AG09309 (cell line): ENCODE measurements at regions not wholly inside any gene's neighbourhood (a gene's known extent, or its start where the extent isn't known, plus 50 kb on each side); places are given as distances from the start of the nearest gene placed in this dataset.
A peak's percentile ranks its signal among the peaks of the same experiment; 100 is the strongest.

Source experiments
- DNase-seq: peaks from one replicate; pipeline ENCODE4 v3.0.0-alpha.2; 2010; ENCODE audit warnings: low read depth
- H3K4me3 ChIP-seq: 2 replicates; pipeline ENCODE4 v1.5.1; 2011; ENCODE audit warnings: mild to moderate bottlenecking, low read depth, low read length, moderate library complexity; ENCODE audit not compliant: control insufficient read depth
- TF ChIP-seq, protein P1 (sequence below): IDR thresholded peaks from 2 replicates; pipeline ENCODE4 v1.5.1; 2011; ENCODE audit warnings: mild to moderate bottlenecking, low read depth, low read length, inconsistent platforms; ENCODE audit not compliant: insufficient read depth, control insufficient read depth; ENCODE audit errors: missing control alignments

DNA sequence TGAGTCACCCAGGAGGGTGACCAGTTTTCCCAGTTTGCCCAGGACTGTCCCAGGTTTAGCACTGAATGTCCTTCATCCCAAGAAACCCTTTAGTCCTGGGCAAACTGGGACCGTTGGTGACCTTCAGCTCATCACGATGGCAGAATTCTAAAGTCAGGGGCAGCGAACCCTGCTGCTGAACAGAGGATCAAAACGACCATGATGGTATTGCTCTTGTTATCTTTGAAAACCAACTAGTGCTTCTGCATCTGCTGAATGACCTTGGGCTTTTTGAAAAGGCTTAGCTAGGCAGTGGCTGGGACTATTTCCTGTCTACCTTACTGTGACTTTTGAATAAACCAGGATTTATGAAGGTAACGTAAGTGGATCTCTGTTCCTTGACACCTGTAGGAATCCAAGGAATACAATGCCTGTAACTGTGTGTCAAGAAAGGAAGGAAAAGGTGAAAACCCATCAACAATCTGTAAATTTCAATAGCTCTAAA is 281.9 kb downstream of the SOX9 start:
- TF ChIP-seq, protein P1, sequence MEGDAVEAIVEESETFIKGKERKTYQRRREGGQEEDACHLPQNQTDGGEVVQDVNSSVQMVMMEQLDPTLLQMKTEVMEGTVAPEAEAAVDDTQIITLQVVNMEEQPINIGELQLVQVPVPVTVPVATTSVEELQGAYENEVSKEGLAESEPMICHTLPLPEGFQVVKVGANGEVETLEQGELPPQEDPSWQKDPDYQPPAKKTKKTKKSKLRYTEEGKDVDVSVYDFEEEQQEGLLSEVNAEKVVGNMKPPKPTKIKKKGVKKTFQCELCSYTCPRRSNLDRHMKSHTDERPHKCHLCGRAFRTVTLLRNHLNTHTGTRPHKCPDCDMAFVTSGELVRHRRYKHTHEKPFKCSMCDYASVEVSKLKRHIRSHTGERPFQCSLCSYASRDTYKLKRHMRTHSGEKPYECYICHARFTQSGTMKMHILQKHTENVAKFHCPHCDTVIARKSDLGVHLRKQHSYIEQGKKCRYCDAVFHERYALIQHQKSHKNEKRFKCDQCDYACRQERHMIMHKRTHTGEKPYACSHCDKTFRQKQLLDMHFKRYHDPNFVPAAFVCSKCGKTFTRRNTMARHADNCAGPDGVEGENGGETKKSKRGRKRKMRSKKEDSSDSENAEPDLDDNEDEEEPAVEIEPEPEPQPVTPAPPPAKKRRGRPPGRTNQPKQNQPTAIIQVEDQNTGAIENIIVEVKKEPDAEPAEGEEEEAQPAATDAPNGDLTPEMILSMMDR, result no peak
- no peak overlapping the region for H3K4me3 ChIP-seq
- DNase-seq, result no peak

DNA sequence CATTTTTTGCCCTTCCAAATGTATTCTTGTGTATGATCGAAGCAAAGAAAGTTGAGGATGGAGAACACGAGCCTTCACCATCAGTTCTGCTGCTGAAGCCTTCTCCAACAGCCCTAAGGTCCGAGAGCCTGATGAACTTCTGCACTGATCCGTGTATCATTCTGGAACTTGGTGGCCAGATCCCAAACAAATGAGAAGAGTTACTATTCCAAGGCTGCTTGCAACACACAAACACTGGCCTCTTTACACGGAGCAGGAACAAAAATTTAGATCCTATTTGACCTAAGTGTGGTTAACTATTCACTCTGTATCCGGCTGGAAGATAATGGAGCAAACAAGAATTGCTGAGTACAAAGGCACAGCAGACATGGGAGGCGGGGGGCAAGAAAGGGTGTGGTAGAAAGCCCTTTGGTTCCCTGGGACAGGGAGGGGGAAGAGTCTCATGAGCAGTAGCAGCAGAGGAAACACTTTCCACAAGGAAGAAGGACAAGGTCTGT is 282.9 kb downstream of the SOX9 start:
- TF ChIP-seq, protein P1, result no peak
- no peak overlapping the region for H3K4me3 ChIP-seq
- DNase-seq, result no peak

DNA sequence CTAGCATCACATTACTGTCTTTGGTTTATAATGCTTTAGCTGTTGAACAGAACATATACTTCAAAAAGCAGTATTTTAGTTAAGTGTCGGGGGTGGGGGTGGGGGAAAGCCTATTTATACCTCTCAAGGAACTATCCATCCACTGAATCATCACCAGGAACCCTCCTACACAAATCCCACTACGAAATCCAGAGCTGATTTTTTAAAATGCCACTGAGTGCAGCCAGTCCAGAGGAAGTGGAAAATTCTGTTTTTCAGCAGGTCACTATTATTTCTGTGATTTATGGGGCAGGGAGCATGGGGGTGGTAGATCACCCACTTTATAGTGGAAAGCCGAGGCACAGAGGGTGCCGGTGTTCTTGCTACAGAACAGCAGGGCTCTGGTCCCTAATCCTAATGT is 284.1 kb downstream of the SOX9 start:
- TF ChIP-seq, protein P1, result no peak
- no peak overlapping the region for H3K4me3 ChIP-seq
- no peak for DNase-seq

DNA sequence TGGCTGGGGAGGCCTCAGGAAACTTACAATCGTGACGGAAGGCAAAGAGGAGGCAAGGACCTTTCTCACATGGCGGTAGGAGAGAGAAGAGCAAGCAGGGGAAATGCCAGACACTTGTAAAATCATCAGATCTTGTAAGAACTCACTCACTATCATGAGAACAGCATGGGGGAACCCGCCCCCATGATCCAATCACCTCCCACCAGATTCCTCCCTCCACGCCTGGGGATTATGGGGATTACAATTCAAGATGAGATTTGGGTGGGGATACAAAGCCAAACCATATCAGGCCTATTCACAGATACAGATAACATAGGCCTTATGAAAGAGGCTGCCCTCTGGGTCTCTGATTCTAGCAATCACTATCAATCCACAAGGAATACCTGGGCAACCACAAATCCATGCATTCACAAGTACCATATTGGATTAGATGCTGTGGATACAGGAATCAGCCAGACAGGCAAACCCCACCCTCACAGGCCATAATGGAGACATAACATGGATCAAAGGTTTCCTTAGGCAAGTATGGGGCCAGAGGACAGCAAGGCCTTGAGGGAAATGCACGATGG is 284.9 kb downstream of the SOX9 start:
- DNase-seq, result no peak
- TF ChIP-seq, protein P1, result no peak
- H3K4me3 ChIP-seq, result no peak overlapping the region

DNA sequence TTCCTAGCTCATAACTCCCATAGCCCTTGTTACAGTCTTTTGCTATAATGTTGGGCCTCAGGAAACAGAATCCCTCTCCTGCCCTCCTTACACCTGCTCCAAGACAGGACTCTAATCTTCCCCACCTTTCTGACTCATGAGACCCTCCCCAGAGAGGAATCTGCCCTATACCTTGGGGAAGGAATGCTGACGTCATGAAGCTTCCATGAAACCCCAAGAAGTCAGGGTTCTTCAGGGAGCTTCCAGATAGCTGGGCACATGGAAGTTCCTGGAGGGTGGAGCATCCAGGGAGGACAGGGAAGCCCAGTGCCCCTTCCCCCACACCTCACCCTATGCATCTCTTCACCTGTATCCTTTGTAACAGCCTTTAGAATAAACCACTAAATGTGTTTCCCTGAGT is 285.7 kb downstream of the SOX9 start:
- H3K4me3 ChIP-seq, result no peak overlapping the region
- DNase-seq, result no peak
- TF ChIP-seq, protein P1, result no peak

DNA sequence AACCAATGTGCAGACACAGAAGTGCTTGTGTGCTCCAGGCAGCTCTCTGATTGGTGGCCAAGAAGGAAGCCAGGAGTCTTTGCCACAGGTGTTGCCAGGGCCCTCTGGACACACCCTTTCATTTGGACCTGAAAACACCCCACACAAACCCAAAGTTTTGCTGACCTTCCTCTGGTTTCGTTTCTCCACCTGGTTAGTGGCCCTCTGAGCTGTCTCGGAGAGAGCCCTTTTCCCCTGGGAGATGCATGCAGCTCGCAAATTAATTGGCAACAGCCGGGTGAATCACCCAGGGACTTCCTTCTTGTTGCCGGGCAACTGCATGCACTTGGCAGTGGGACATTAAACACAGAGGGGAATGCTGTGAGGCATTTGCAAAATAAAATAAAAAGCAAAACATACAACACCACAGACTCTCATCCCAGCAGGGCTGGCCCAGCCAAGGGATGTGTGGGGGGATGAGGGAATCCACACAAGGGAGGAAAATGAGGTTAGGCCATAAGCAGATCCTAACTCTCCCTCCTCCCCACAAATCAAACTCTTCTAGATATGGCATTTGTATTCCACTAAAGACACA is 286.6 kb downstream of the SOX9 start:
- H3K4me3 ChIP-seq, result no peak overlapping the region; the same call in 1 of the 2 replicates
- DNase-seq, result peak; percentile 93
- TF ChIP-seq, protein P1, result no peak
